MCF 10A (cell line): ENCODE measurements at regions not wholly inside any gene's neighbourhood (a gene's known extent, or its start where the extent isn't known, plus 50 kb on each side); places are given as distances from the start of the nearest gene placed in this dataset.

ENCODE experiments used
- BruUV-seq: library from RNA; stranded (reverse); fragments of 400-500 nt; replicated peaks from 2 replicates; lab custom pipeline; 2021; lab: Mats Ljungman, UMichigan
- CTCF ChIA-PET: fragments of 300-600 bp; sonication (Branson Sonifier 250); formaldehyde crosslinking; extraction: SDS; loops from one replicate; lab custom pipeline; 2021; ENCODE audit warnings: antibody characterized with exemption, inconsistent platforms; lab: Yijun Ruan, JAX
- POLR2A ChIA-PET: fragments of 300-600, 350-650 bp; sonication (Branson Sonifier 250); formaldehyde crosslinking; extraction: SDS; loops from one replicate; lab custom pipeline; 2020; ENCODE audit warnings: antibody characterized with exemption, inconsistent platforms; lab: Yijun Ruan, JAX
- DNase-seq: peaks from one replicate; pipeline ENCODE4 v3.0.0-alpha.2; 2018; ENCODE audit not compliant: unreplicated experiment
- H3K27ac Mint-ChIP-seq: one replicate; pipeline ENCODE4 v1.8.0; 2022; ENCODE audit warnings: mild to moderate bottlenecking, low read depth, mixed read lengths; ENCODE audit not compliant: unreplicated experiment
- H3K27me3 Mint-ChIP-seq: one replicate; pipeline ENCODE4 v1.8.0; 2022; ENCODE audit warnings: mixed read lengths; ENCODE audit not compliant: insufficient read depth, unreplicated experiment
- H3K36me3 Mint-ChIP-seq: one replicate; pipeline ENCODE4 v1.8.0; 2022; ENCODE audit warnings: mild to moderate bottlenecking, moderate library complexity, mixed read lengths; ENCODE audit not compliant: insufficient read depth, unreplicated experiment
- H3K4me1 Mint-ChIP-seq: one replicate; pipeline ENCODE4 v1.8.0; 2022; ENCODE audit warnings: mixed read lengths; ENCODE audit not compliant: insufficient read depth, unreplicated experiment
- H3K4me3 Mint-ChIP-seq: one replicate; pipeline ENCODE4 v1.8.0; 2022; ENCODE audit warnings: mild to moderate bottlenecking, moderate library complexity, mixed read lengths; ENCODE audit not compliant: unreplicated experiment
- H3K9me3 Mint-ChIP-seq: one replicate; pipeline ENCODE4 v1.8.0; 2022; ENCODE audit warnings: mixed read lengths; ENCODE audit not compliant: unreplicated experiment
- intact Hi-C: fragments of 100-400 bp; cut with micrococcal nuclease; formaldehyde crosslinking; loops from 2 replicates; pipeline ENCODE4 v1.14.1; 2022
- TF ChIP-seq, protein P1 (sequence below): fragments of 200-600 bp; IDR thresholded peaks from one replicate; pipeline ENCODE4 v1.8.0; 2022; ENCODE audit warnings: antibody characterized with exemption, mild to moderate bottlenecking; ENCODE audit not compliant: unreplicated experiment

DNA sequence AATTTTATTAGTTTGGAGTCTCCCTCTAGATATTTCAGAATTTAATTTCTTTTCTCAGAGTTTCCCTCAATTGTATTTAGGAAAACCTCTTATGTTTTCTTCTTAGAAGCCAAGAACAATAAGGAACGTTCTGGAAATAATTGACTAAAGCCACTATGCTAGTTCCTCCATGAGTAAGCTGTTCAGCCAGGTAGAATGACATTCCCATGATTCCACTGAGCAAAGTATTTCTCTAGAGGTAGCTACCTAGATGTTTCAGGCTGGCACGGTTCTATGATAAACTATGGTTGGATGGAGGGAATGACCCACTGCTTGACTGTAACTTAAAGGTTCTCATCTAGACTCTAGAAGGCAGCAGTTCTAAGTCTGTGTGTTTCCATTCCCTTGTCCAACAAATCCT is 62.4 kb downstream of the CLDN17 start:
- no peak for DNase-seq
- Mint-ChIP-seq H3K4me3 (no peak overlapping the region), H3K9me3 (no peaks in the 10 kb centered on the region), H3K27me3 (no peaks in the 10 kb centered on the region), H3K4me1 (no peaks in the 10 kb centered on the region), H3K36me3 (no peaks in the 10 kb centered on the region), H3K27ac (no peak overlapping the region)
- intact Hi-C loops: no loop called here
- TF ChIP-seq, protein P1, sequence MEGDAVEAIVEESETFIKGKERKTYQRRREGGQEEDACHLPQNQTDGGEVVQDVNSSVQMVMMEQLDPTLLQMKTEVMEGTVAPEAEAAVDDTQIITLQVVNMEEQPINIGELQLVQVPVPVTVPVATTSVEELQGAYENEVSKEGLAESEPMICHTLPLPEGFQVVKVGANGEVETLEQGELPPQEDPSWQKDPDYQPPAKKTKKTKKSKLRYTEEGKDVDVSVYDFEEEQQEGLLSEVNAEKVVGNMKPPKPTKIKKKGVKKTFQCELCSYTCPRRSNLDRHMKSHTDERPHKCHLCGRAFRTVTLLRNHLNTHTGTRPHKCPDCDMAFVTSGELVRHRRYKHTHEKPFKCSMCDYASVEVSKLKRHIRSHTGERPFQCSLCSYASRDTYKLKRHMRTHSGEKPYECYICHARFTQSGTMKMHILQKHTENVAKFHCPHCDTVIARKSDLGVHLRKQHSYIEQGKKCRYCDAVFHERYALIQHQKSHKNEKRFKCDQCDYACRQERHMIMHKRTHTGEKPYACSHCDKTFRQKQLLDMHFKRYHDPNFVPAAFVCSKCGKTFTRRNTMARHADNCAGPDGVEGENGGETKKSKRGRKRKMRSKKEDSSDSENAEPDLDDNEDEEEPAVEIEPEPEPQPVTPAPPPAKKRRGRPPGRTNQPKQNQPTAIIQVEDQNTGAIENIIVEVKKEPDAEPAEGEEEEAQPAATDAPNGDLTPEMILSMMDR: no peak
- CTCF ChIA-PET: interaction anchor here (0.6 kb wide), 1 partner anchor 207 kb away, joined by 3 read pairs; no protein-coding TSS in a partner anchor
- POLR2A ChIA-PET: no interaction called here
- BruUV-seq: no TSS peak

DNA sequence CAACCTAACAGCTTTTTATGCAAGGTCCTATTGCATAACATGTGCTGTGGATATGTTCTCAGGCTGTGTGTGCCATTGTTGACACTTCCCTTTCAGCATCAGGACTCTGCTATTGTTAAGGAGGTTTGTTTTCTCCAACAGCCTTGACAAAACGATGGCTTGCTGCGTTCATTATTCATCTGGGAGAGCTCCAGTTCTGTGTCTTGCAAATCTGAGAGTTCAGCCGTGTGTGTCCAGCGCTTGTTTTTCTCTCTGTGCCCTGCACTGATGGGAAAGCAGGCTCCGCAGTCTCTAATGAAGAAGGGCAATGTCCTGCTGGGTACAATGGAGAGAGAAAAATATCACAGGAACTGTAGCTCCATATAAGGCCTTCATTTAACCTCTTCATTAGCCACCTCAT is 63.7 kb downstream of the CLDN17 start:
- intact Hi-C loops: no loop called here
- BruUV-seq: no TSS peak
- DNase-seq: no peak
- CTCF ChIA-PET: interaction anchor here (1.0 to 1.1 kb wide), 3 partner anchors 14 to 23 kb away, joined by 3 to 4 read pairs (median 3); no protein-coding TSS in a partner anchor
- POLR2A ChIA-PET: no interaction called here
- Mint-ChIP-seq H3K27ac (no peak overlapping the region), H3K9me3 (no peaks in the 10 kb centered on the region), H3K4me1 (no peaks in the 10 kb centered on the region), H3K27me3 (no peaks in the 10 kb centered on the region), H3K36me3 (no peaks in the 10 kb centered on the region), H3K4me3 (no peak overlapping the region)
- TF ChIP-seq, protein P1: no peak

DNA sequence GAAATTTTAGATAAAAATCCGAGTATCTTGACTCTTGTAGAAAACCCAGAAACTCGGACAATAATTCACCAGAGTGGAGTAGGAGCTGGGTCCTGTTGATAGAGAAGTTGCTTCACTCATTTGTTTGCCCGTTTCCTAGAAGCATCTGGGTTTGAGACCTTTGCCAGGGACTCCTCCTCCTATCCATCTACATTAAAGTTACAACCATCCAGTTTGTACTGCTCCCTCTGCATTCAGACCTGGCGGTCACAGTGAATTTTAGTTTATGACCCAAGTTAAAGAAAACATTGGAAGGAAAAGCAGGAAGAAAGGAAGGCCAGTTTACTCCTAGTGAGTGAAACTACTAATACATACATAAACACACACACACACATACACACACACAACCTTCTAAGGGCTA is 64.6 kb downstream of the CLDN17 start:
- ChIA-PET POLR2A (no interaction called here), CTCF (interaction anchor here (1.0 kb wide), 1 partner anchor 24 kb away, joined by 3 read pairs; no protein-coding TSS in a partner anchor)
- intact Hi-C loops: no loop called here
- no TSS peak for BruUV-seq
- H3K27ac Mint-ChIP-seq: no peak overlapping the region
- H3K36me3 Mint-ChIP-seq: no peaks in the 10 kb centered on the region
- H3K27me3 Mint-ChIP-seq: no peaks in the 10 kb centered on the region
- H3K9me3 Mint-ChIP-seq: no peaks in the 10 kb centered on the region
- DNase-seq: no peak
- H3K4me3 Mint-ChIP-seq: no peak overlapping the region
- TF ChIP-seq, protein P1: no peak
- H3K4me1 Mint-ChIP-seq: no peaks in the 10 kb centered on the region

DNA sequence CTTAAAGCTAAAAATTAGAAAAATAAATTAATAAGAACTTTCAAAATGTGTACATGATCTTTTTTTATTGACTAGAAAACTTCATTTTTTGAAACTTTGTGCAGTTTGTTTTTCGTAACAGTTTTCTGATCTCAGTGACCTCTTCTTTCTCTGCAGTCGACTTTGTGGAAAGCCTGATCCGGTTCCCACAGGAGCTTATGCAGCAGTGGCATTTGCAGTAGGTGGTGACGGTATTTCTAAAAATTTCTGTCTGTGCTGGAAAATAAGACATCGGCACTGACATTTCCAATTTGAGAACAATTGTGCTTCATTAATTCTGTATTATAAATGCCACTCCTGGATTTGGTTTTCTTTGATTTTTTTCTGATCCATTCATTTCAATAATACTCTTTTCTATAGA is 68.8 kb downstream of the CLDN17 start:
- no peaks in the 10 kb centered on the region for H3K4me1 Mint-ChIP-seq
- H3K27ac Mint-ChIP-seq: no peak overlapping the region
- no TSS peak for BruUV-seq
- no peaks in the 10 kb centered on the region for H3K27me3 Mint-ChIP-seq
- H3K4me3 Mint-ChIP-seq: no peak overlapping the region
- intact Hi-C loops: no loop called here
- H3K9me3 Mint-ChIP-seq: no peaks in the 10 kb centered on the region
- DNase-seq: no peak
- POLR2A ChIA-PET: no interaction called here
- no peaks in the 10 kb centered on the region for H3K36me3 Mint-ChIP-seq
- CTCF ChIA-PET: interaction anchor here (0.6 kb wide), 1 partner anchor 38 kb away, joined by 3 read pairs; no protein-coding TSS in a partner anchor
- TF ChIP-seq, protein P1: no peak
